Activated CD4-positive, alpha-beta memory T cell treated with anti-CD3 and anti-CD28 coated beads, Interleukin-2, amount 10 ng/mL, durations not matched to agents 7 days and 5 days (primary cell): ENCODE measurements at regions not wholly inside any gene's neighbourhood (a gene's known extent, or its start where the extent isn't known, plus 50 kb on each side); places are given as distances from the start of the nearest gene placed in this dataset.

Source experiments
- CTCF ChIA-PET: fragments of 350-600 bp; sonication (Branson Sonifier 250); formaldehyde crosslinking; loops from one replicate; lab custom pipeline; 2021; ENCODE audit warnings: antibody characterized with exemption, inconsistent platforms; lab: Charles Lee
- POLR2A ChIA-PET: fragments of 350-600 bp; sonication (Branson Sonifier 250); formaldehyde crosslinking; loops from one replicate; lab custom pipeline; 2021; ENCODE audit warnings: antibody characterized with exemption; lab: Charles Lee
- DNase-seq: peaks from one replicate; pipeline ENCODE4 v3.0.0-alpha.2; 2020
- H3K27ac Mint-ChIP-seq: one replicate; pipeline ENCODE4 v1.8.0; 2021; ENCODE audit warnings: mild to moderate bottlenecking, mixed read lengths
- H3K27me3 Mint-ChIP-seq: one replicate; pipeline ENCODE4 v1.8.0; 2021; ENCODE audit warnings: mixed read lengths
- H3K36me3 Mint-ChIP-seq: one replicate; pipeline ENCODE4 v1.8.0; 2021; ENCODE audit warnings: low read depth, mixed read lengths
- H3K4me1 Mint-ChIP-seq: one replicate; pipeline ENCODE4 v1.8.0; 2021; ENCODE audit warnings: mixed read lengths
- H3K4me3 Mint-ChIP-seq: one replicate; pipeline ENCODE4 v1.8.0; 2021; ENCODE audit warnings: mild to moderate bottlenecking, mixed read lengths
- H3K9me3 Mint-ChIP-seq: one replicate; pipeline ENCODE4 v1.8.0; 2021; ENCODE audit warnings: mixed read lengths

DNA sequence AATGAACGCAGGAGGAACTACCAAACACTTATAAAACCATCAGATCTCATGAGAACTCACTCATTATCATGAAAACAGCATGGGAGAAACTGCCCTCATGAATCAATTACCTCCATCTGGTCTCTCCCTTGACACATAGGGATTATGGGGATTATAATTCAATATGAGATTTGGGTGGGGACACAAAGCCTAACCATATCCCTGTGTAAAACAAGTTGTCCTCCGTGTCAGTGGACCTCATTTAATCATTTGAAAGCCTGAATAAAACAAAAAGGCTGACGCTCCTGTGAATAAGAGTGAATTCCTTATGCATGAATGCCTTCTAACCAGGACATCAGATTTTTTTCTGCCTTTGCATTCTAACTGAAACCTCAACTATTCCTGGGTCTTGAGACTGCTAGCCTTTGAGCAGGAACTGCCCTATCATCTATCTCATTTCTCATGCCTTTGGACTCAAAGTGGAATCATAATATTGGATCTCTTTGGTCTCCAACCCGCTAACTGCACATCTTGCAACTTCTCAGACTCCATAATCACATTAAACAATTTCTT, 648.8 kb downstream of the ADGRL2 start:
- Mint-ChIP-seq H3K9me3 (peaks cover 27% of the 10 kb centered on the region), H3K27me3 (no peaks in the 10 kb centered on the region), H3K36me3 (no peaks in the 10 kb centered on the region), H3K27ac (no peak overlapping the region), H3K4me3 (no peak overlapping the region), H3K4me1 (no peaks in the 10 kb centered on the region)
- no peak for DNase-seq
- ChIA-PET POLR2A (no interaction called here), CTCF (no interaction called here)

DNA sequence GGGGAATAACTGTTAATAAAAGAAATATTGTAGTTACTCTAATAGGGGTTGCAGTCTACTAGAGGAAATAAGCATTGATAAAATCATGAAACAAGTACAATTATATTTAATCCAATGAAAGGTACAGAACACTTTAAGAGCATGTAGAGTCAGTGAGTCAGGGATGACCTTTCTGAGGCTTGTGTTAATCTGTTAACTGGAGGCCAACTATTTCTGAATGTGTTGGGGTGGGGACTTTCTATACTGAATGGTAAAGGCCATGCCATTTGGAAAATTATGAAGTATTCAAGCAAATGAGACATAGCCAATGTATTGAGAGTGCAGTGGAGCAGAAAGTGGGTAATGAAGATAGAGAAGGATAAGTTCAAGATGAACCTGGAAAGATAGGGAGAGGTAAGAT, 646.2 kb downstream of the ADGRL2 start:
- H3K27ac Mint-ChIP-seq = no peak overlapping the region
- CTCF ChIA-PET = no interaction called here
- H3K4me3 Mint-ChIP-seq = no peak overlapping the region
- no peaks in the 10 kb centered on the region for H3K4me1 Mint-ChIP-seq
- no peak for DNase-seq
- H3K36me3 Mint-ChIP-seq = no peaks in the 10 kb centered on the region
- POLR2A ChIA-PET = no interaction called here
- H3K27me3 Mint-ChIP-seq = no peaks in the 10 kb centered on the region
- peaks cover 16% of the 10 kb centered on the region for H3K9me3 Mint-ChIP-seq

GRCh38 chr1:82446236-82446635, 645.5 kb downstream of the ADGRL2 start:
- Mint-ChIP-seq H3K27me3 (no peaks in the 10 kb centered on the region), H3K4me3 (no peak overlapping the region), H3K36me3 (no peaks in the 10 kb centered on the region), H3K4me1 (no peaks in the 10 kb centered on the region), H3K9me3 (peaks cover 10% of the 10 kb centered on the region), H3K27ac (no peak overlapping the region)
- DNase-seq = no peak
- ChIA-PET POLR2A (no interaction called here), CTCF (no interaction called here)

DNA sequence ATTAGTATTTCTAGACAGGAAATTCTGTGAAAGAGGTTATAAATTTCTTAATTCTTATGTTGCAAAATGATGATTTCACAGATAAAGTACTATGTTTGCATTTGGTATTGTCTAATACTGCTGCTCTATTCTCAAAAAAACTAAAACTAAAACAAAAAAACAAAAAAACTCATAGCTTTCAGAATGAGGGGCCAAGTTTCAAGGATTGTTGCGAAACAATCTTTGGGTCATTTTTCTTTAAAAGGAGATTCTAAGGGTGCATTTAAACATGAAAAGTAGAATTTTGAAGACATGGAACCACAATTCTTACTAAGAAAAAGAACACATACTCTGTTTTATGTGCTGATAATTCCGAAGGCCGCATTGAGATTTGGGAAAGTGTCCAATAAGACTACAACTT, 645.1 kb downstream of the ADGRL2 start:
- H3K36me3 Mint-ChIP-seq = no peaks in the 10 kb centered on the region
- no peaks in the 10 kb centered on the region for H3K4me1 Mint-ChIP-seq
- H3K9me3 Mint-ChIP-seq = peaks cover 10% of the 10 kb centered on the region
- no peaks in the 10 kb centered on the region for H3K27me3 Mint-ChIP-seq
- no peak overlapping the region for H3K27ac Mint-ChIP-seq
- no peak overlapping the region for H3K4me3 Mint-ChIP-seq
- CTCF ChIA-PET = no interaction called here
- POLR2A ChIA-PET = no interaction called here
- DNase-seq = no peak

GRCh38 chr1:82445132-82445531, 644.4 kb downstream of the ADGRL2 start:
- no peak overlapping the region for H3K27ac Mint-ChIP-seq
- no peaks in the 10 kb centered on the region for H3K36me3 Mint-ChIP-seq

DNA sequence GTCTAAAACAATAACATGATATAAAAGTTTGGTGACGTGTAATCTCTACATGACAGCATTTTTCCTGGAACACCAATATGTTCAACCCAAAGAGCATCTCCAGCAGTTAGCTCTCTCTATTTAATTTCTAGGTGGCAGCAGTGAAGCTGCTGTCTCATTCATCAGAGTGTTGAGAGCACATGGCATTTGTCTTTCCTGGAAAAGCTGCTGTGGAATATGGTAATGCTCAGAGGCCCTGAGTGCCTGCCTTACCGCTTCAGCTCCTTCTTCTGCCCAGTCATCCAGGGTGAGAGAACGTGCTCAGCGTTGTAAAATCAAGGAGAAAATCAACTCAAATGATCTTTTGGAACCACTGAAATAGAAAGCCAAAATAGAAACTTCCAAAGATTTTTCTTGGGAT, 640.7 kb downstream of the ADGRL2 start:
- Mint-ChIP-seq H3K27me3 (no peaks in the 10 kb centered on the region), H3K27ac (no peak overlapping the region), H3K4me3 (no peak overlapping the region), H3K9me3 (peaks cover 4% of the 10 kb centered on the region), H3K4me1 (no peaks in the 10 kb centered on the region), H3K36me3 (no peaks in the 10 kb centered on the region)
- no peak for DNase-seq
- CTCF ChIA-PET = no interaction called here
- POLR2A ChIA-PET = no interaction called here

More at GRCh38 chr1:82445132-82445531, 644.4 kb downstream of the ADGRL2 start:
- no peak for DNase-seq
- CTCF ChIA-PET = no interaction called here
- Mint-ChIP-seq H3K4me1 (no peaks in the 10 kb centered on the region), H3K9me3 (peaks cover 8% of the 10 kb centered on the region), H3K4me3 (no peak overlapping the region), H3K27me3 (no peaks in the 10 kb centered on the region)
- POLR2A ChIA-PET = no interaction called here

DNA sequence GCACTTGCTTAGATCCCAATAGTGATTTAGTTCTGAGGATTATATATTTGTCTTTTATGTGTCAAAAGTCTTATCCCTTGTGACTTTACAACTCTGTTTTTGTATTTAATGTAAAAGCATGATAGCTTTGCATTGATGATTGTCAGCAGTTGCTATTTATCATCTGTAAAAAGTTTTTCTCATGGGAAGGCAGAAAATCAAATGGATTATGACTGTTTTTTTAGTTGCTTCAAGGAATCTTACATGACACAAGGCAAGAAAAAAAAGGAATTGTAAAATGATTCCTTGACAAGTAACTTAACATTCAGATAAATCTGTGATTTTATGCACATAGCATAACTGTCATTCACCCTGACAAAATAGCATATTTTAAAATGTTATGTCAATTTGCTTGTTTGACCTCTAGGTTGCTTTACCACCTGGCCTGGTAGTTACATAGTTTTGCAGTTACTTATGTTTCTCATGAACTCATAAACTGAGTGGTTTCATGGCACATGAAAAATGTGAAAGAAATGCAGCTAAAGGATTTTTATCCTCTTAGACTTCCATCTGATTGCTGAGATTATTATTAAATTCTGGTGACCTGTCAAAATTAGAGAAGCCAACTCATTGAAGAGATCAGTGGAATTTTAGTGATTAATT, 622.6 kb downstream of the ADGRL2 start:
- no peak overlapping the region for H3K27ac Mint-ChIP-seq
- CTCF ChIA-PET = no interaction called here

DNA sequence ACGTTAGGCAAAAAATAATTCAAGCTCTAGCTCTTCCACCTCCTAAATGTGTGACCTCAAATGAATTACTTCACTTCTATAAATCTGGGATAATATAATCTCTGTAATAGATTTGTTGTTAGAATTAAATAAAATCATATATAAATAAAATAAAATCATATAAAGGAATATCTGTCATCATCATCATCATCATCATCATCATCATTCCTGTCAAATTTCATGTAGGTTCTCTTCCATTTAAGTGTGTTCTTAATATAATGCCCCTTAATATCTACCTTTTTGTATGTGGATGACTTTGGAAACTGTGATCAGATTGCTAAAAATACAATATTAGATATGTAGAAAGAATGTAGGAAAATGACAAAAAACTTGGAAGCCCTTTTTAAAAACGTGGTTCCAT, 621.0 kb downstream of the ADGRL2 start:
- H3K36me3 Mint-ChIP-seq = no peaks in the 10 kb centered on the region
- no peak overlapping the region for H3K27ac Mint-ChIP-seq
- no peaks in the 10 kb centered on the region for H3K4me1 Mint-ChIP-seq
- CTCF ChIA-PET = no interaction called here
- no peaks in the 10 kb centered on the region for H3K27me3 Mint-ChIP-seq
- no peak overlapping the region for H3K4me3 Mint-ChIP-seq
- H3K9me3 Mint-ChIP-seq = peaks cover 3% of the 10 kb centered on the region
- POLR2A ChIA-PET = no interaction called here
- no peak for DNase-seq

More for the DNA sequence above, 622.6 kb downstream of the ADGRL2 start:
- H3K27me3 Mint-ChIP-seq = no peaks in the 10 kb centered on the region
- POLR2A ChIA-PET = no interaction called here
- no peaks in the 10 kb centered on the region for H3K36me3 Mint-ChIP-seq
- no peak for DNase-seq
- H3K4me3 Mint-ChIP-seq = no peak overlapping the region
- H3K9me3 Mint-ChIP-seq = no peaks in the 10 kb centered on the region
- H3K4me1 Mint-ChIP-seq = no peaks in the 10 kb centered on the region

DNA sequence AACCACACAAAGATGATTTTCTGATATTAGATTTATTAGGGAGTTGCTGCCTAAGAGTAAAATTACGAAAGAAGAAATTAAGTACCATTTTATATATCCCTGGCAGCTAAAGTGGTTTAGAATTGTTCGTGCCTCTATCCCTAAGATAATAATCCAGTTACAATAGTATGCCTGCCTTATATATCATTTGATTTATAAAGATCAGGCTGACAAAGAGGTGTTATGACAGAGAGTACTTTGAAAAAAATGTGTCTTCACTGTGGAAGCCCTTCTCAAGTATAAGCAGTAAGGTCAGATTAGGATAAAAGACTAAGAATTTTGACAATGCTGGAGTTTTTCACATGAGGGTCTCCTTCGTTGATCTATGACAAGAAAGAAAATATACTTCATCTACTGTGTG, 619.9 kb downstream of the ADGRL2 start:
- ChIA-PET POLR2A (no interaction called here), CTCF (no interaction called here)
- Mint-ChIP-seq H3K36me3 (no peaks in the 10 kb centered on the region), H3K9me3 (peaks cover 3% of the 10 kb centered on the region), H3K4me3 (no peak overlapping the region), H3K27ac (no peak overlapping the region), H3K27me3 (no peaks in the 10 kb centered on the region), H3K4me1 (no peaks in the 10 kb centered on the region)
- no peak for DNase-seq

DNA sequence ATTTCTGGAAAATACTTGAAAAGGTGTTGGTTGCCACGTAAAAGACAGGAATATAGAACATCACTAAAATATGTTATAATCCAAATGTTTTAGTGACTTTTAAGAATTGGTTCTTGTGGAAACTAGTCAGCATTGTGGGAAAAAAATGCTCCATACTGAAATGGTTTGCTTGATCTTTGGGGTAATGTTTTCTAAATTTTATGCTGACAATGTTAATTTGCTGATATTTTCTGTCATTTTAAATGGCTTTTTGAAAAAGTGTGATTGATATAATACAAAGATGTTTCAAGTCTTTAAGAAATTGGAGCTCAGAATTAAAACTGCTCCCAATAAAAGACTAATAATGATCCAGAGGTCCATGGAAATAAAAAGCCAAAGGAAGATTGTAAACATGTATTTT, 610.9 kb downstream of the ADGRL2 start:
- Mint-ChIP-seq H3K27ac (no peak overlapping the region), H3K4me3 (no peak overlapping the region), H3K27me3 (no peaks in the 10 kb centered on the region), H3K36me3 (no peaks in the 10 kb centered on the region), H3K4me1 (no peaks in the 10 kb centered on the region), H3K9me3 (no peaks in the 10 kb centered on the region)
- POLR2A ChIA-PET = no interaction called here
- CTCF ChIA-PET = no interaction called here
- no peak for DNase-seq

DNA sequence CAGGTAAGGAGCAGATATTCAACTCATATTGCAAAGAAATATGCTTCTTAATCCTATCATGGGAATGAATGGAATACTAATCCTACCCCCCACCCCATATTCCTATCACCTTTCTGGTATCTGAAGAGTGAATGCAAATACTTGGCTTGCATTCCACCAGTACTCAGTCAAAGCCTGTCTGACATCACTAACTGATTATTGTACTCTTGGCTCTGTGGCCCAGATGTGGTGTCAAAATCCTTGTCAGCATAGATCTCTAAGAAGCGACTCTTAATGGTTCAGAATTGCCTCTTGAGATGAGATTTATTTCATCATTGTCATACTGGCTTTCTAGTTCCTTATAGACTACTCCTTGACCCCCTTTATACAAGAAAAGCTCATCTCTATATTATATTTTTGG, 604.6 kb downstream of the ADGRL2 start:
- CTCF ChIA-PET = no interaction called here
- Mint-ChIP-seq H3K4me1 (no peaks in the 10 kb centered on the region), H3K27me3 (no peaks in the 10 kb centered on the region), H3K9me3 (no peaks in the 10 kb centered on the region), H3K36me3 (no peaks in the 10 kb centered on the region), H3K4me3 (no peak overlapping the region), H3K27ac (no peak overlapping the region)
- DNase-seq = no peak
- POLR2A ChIA-PET = no interaction called here

DNA sequence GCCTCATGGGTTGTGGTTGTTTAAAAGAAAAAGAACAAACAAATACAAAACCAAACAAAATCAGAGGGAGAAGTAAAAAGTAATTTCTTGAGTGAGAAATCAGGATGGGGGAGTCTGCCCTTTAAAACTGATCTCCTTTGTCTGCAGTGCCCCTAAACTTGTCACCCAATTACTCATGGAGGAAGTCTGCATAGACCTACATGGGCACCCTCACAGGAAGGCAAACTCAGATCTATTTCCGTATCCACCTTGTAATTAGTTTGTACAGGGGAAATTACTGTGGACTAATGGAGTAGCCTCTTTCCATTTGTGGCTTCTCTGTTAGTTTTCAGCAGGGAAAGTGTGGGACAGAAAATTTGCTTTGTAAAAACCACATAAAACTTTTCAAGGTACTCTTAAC, 600.4 kb downstream of the ADGRL2 start:
- no peak for DNase-seq
- Mint-ChIP-seq H3K4me1 (no peaks in the 10 kb centered on the region), H3K9me3 (peaks cover 2% of the 10 kb centered on the region), H3K27ac (no peak overlapping the region), H3K4me3 (no peak overlapping the region), H3K27me3 (no peaks in the 10 kb centered on the region), H3K36me3 (no peaks in the 10 kb centered on the region)
- CTCF ChIA-PET = no interaction called here
- POLR2A ChIA-PET = no interaction called here

DNA sequence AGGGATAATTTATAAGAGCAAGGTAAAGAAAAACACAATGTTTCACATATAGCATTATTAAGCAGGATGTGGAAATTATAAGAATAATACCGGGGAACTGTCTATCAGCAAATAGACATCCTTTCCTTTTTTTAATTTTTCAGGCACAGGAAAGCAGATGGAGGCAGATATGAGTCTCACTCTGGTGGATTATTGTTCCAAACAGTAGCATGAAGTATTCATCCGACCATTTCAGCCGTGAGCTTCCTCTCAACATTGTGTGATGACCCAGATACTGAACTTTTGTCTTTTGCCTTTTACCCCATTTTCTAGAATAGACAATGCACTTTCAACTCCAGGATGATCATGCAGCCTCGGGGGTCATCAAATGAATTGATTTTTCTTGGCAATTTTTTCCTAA, 599.8 kb downstream of the ADGRL2 start:
- H3K4me3 Mint-ChIP-seq = no peak overlapping the region
- peaks cover 2% of the 10 kb centered on the region for H3K9me3 Mint-ChIP-seq
- no peak overlapping the region for H3K27ac Mint-ChIP-seq
- H3K36me3 Mint-ChIP-seq = no peaks in the 10 kb centered on the region
- ChIA-PET CTCF (no interaction called here), POLR2A (no interaction called here)
- no peak for DNase-seq
- no peaks in the 10 kb centered on the region for H3K4me1 Mint-ChIP-seq
- H3K27me3 Mint-ChIP-seq = no peaks in the 10 kb centered on the region

DNA sequence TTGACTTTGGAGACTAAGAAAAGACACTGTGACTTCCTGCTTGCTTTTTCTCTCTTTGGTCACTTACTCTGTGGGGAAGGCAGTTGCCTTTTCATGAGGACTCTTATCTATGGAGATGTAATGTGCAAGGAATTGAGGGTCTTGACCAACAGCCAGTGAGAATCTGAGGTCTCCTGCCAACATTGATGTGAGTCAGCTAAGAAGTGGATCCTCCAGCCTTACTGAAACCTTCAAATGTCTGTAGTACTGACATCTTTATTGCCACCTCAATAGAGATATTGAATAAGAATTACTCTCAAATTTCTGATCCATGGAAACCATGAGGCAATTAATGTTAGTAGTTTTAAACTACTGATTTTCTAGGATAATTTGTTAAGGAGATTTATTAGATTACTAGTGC, 598.4 kb downstream of the ADGRL2 start:
- ChIA-PET CTCF (no interaction called here), POLR2A (no interaction called here)
- H3K9me3 Mint-ChIP-seq = peaks cover 2% of the 10 kb centered on the region
- H3K36me3 Mint-ChIP-seq = no peaks in the 10 kb centered on the region
- no peak overlapping the region for H3K27ac Mint-ChIP-seq
- no peak for DNase-seq
- no peaks in the 10 kb centered on the region for H3K27me3 Mint-ChIP-seq
- no peaks in the 10 kb centered on the region for H3K4me1 Mint-ChIP-seq
- no peak overlapping the region for H3K4me3 Mint-ChIP-seq
